ENCODE measurements at regions not wholly inside any gene's neighbourhood (a gene's known extent, or its start where the extent isn't known, plus 50 kb on each side); places are given as distances from the start of the nearest gene placed in this dataset.
"Not testable (repeated sequence)": the region's sequence is repeated elsewhere in the genome, so short reads cannot be mapped to it uniquely, and the experiment has no call there.

DNA sequence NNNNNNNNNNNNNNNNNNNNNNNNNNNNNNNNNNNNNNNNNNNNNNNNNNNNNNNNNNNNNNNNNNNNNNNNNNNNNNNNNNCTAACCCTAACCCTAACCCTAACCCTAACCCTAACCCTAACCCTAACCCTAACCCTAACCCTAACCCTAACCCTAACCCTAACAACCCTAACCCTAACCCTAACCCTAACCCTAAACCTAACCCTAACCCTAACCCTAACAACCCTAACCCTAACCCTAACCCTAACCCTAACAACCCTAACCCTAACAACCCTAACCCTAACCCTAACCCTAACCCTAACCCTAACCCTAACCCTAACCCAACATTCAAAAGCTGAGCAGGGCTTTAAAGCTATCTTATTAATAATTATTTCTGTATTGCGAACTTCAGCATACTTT lies 182.5 kb upstream of the FAM20C start:
- not testable (repeated sequence) for DNase-seq

DNA sequence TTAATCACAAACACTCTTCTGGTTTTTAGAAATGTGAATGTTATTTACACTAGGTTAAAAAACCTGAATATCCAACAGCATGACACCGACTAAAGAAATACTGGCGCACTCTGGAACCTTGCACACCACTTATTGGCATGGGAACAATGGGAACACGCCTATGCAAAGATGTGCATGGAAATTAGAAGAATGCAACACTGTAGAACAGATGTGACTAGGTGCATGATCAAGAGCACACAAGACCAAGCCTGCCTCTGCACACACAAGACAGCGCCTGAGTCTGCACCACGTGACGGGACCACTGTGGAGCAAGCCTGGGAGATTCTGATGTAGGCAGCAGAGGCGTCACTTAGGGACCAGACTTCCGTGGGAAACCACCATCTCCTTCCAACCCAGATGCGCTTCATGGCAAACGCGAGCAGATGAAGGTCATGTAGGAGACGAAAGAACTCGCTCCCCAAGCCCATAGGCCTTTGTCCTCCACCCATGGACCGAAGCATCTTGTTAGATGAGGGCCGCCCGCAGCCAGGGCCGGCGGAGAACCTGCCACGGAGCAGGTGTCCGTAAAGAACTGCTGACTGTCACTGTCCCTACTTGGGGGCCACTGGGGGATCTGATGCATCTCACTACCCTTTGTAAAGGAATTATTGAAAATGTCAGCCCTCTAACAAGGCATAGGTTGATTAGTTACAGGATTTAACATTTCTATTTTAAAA lies 159.6 kb upstream of the FAM20C start:
- not testable (repeated sequence) for DNase-seq

DNA sequence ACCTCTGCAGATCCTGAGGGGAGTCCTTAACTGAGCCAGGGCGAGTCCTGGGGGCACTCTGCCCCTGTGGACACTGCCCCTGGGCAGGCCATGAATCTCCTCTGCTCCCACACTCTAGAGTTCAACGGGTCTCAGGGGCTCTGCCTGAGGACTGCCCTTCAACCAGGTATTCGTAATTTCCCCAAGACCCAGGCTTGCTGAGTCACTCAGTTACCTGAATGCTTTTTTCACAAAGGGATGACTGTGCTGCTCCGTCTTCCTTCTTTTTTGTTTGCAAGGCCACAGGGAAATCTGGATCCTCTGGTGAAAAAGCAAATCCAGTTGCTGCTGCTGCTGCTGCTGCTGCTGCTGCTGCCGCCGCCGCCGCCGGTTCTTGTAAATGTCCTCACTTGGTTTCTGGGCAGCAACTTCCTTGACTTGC lies 157.2 kb upstream of the FAM20C start:
- DNase-seq, result not testable (repeated sequence)

DNA sequence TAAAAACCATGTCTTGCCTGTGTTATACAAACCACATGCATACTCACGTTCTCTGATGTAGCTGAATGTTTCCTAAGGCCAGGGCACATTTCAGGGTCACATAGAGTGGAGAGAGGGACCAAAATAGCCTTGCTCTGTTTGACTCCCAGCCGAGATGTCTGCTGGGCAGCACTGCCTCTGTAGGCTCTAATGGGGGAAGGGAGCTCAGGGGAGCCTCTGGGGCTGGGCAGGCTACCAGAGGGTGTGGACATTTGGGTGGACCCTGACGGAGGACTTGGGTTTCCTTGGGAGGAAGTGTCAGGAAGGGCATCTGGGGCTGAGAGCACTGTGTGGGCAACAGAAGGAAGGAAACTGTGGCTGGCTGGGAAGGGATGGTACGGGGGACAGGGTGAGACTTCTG lies 155.8 kb upstream of the FAM20C start:
- DNase-seq, result not testable (repeated sequence)

DNA sequence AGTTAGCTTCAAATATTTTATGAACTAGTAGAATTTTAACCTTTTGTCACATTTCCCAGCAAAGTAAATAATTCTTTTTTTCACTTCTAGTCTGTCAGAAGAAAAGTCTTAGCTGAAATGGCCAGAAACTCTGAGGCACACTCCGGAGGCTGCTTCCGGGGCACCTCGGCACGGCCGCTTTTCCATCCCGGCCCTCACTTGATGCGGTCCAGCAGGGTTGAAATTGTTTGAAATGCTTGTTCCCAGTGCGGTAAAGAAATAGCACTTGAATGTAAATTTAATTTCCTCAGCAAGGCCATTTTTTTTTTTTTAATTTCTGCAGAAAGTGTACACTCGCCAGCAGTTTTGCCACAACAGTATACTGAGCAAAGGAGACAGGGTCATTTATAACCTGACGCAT lies 154.7 kb upstream of the FAM20C start:
- not testable (repeated sequence) for DNase-seq

DNA sequence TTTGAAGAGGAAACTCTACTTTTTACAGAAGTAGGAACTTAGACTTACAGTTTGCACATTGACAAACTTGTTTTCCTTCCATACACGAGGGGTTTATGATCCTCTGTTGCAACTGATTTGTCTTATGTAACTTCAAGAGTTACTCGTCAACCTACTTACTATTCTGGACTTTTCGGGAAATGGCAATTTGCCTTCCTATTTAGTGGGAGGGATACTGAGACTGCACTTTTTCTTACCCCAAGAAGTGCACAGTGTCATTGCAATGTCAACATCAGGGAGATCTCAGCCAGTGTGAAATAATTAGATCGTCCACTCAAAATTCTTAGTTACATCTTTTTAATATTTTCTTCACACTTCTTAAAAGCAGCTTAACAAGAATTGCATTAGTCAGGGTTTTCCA lies 153.9 kb upstream of the FAM20C start:
- DNase-seq, result not testable (repeated sequence)

DNA sequence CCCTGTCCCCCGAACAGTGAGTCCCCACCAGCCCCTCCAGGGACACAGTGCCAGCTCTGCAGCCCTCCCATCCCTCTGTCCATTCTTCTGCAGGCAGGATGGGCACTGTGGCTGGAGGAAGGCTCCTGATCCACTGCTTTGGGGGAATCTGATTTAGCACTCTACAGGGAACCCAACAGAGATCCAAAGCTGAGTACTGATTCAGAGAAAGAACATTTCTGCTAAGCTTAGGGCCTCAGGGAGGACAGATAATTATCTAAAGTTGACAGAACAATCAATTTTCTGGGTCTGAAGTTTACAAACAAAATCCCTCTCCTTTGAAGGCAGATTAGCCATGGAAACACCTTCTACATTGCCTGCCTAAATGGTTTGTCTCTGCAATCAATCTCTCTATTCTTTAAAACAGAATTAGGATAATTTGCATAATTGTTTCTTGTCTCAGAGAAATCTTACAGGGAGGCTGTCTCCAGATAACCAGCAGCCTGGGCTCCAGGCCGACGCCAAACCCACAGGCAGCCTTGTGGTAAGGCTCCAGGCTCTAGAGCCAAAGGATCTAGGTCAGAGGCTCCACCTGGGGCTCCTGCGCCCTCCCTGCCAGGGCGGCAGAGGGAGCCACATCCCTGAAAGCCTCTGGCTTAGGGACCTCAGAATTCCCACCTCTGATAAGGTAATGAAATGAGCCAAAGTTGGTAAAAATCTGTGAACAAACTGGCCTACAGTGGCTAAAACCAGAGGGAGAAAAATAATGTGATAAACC lies 152.2 kb upstream of the FAM20C start:
- not testable (repeated sequence) for DNase-seq

DNA sequence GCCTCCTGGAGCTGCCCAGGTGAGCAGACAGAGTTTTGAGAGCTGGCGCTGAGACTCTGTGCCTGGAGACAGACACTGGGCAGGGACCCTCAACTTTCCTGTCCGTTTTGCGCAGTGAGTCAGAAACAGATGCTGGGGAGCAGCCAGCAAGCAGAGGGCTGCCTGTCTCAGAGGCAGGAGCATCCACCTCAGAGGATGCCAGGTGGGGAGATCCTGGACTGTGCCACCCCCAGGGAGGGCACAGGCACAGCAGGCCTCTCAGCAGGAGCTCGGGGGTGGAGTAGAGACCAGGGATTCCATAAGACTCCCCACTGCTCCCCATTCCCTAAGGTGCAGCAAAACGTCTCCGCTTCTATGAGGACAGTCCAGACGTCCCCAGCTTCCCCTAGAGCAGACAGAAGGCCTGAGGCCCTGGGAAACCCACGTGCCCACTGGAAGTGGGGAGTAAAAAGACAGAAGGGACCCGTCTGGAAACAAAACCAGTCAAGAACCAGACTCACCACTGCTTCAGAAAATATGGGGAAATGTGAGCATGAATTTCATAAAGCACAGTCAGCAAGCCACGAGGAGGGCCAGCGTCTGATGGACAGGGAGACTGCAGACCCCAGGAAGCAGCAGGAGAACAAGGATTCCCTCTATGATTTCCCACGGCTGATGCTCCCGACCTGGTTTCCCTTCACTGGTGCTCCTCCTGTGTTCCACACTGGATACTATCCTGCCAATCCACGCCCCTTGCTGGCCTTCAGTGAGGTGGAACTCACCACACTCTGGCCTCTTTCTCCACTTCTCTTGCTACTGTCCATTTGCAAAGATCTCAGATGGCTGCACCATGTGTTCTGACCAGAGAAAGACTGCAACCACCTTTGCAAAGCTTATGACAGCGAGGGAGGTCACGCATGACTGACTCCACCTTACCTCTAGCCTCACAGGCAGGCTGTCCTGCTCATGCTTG lies 151.3 kb upstream of the FAM20C start:
- no peak for DNase-seq

DNA sequence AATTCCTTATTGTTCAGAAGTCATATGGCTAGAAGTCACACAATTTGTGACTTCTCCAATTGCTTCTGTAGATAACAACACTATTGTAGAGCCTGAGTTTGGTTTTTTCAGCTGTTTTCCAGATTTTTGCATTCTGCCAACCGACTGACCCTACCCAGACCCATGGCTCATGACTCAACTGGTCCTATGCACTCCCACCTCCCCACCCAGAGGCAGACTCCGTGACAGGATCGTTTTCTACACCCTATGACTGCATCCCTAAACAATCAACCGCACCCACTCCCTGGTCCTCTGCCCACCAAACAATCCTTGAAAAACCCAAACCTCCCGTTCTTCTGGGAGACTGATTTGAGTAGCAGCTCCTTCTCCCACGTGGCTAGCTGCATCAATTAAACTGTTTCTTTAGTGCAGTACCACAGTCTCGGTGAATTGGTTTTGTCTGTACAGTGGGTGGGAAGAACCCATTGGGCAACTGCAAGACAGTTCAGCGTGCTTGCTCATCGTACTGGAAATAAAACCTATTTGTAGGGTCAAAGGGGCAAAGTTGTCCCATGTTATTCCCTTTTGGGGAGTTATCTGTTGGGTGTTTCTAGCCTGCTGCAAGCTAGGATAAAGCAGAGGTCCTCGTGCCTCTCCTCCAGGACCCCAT lies 150.3 kb upstream of the FAM20C start:
- DNase-seq, result no peak

DNA sequence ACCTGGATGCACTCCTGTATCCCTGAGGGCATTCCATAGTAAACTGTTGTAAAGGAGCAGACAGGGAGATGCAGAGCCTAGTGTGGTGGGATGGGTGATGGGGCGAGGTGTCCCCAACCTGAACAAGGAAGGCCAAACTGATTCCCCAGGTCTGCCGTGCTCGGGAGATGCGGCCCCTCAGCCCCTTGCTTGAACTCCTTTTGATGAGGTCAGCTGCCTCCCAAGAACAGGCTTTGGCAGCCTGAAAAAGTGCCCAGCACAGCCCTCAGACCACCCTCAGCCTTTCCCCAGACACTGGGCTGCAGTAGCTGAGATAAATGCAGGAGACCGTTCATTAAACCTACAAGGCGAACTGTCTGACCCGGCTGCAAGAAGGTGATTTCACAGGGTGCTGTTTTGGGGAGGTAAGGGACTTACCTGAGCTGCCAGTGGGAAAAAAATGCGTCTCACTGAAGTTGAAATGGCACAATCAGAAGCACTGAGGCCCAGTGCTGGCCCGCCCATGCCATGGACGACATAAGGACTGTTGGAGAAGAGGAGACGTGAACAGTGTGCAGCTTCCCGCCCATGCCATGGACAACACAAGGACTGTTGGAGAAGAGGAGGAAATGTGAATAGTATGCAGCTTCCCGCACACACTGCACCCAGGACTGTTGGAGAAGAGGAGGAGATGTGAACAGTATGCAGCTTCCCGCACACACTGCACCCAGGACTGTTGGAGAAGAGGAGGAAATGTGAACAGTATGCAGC lies 148.4 kb upstream of the FAM20C start:
- no peak for DNase-seq

DNA sequence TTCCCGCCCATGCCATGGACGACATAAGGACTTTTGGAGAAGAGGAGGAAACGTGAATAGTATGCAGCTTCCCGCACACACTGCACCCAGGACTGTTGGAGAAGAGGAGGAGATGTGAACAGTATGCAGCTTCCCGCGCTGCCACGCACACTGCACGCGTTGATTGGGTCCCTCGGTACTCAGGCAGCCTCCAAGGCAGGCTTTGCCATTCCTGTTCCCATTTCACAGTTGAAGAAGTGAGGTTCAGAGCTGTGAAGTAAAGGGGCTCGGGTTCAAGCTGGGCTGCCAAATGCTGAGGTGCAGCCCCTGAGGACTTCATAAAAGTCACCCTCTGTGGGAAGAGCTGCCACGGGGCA lies 147.9 kb upstream of the FAM20C start:
- no peak for DNase-seq

DNA sequence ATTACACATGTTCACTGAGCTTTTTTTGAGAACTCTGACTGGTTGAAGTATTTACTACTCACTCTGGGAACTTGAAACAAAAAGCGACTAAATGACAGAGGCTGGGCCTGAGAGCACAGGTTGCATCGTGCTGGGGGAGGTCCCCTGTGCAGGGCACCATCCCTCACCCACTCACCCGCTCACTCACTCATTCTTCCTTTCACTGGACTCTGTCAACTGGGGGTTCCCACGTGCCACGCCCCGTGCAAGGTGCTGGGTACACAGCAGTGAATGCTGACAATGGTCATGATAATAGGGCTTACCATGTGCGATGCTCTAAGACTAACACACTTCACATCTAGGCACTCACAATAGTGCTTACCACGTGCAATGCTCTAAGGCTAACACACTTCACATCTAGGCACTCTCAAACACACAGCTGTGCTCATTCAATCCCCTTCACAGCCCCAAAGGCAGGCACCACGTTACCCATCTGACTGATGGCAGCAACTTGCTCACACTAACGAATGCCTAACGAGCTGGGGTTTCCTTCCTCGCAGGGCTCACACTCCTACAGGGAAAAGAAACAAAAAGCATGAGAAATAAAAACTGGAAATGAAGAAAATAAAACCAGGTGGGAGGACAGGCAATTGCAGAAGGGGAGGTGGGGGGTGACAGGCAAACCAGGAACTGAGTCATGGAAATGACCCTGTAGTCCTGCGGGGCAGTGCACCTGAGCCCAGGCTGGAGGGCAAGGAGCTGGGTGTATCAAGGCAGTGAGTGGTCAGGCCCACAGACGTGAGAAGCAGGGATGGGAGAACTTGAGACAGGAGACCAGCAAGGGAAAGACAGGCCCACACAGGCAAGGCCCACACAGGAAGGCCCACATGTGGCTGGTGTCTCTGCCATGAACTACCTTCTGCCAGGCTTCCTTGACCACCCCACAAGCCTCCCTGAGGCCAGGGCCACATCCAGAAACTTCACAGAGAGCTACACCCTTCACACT lies 147.0 kb upstream of the FAM20C start:
- no peak for DNase-seq

DNA sequence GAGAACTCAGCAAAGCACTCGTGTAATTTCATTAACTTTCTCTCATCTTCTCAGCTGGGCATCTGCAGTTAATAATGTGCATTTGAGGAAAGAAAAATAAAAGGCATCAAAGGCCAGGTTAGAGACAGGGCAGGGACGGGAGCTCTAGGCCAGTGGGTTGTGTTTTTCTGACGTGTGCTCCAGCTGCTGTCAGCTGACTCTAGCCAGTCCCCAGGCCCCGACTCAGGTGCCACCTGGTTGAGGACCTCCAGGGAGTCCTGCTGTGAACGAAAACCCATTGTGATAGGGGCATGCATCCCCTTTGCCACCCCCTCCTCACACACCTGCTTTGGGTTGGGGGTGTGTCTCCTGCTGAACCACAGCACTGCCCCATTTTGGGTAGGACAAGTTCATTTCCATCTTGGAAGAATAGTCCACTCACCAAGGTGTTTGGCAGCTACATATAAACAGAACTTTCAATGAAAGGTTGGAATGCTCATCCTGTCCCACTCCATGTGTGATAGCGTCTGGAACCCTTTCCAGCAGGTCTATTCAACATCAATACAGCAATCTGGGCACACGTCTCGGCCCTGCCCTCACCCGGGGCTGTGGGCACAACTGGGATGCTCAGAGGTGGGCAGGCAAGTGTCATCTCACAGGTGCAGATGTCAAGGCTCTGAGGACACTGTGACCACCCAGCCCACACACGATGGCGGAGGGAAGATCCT lies 146.1 kb upstream of the FAM20C start:
- no peak for DNase-seq

DNA sequence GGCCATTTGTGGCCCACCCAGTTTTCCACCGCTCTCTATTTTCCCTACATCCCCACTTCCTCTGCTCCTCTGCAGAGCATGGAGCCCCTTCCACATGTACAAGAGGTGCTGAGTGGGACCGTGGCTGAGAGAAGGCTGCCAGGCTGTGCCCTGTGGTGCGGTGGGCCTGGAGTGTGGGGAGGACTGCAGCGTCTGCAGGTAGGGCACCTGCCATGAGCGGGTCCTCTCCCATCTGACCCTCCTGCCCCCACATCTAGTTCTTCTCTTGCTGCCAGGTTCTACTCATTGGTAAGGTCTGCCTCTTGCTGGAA lies 145.6 kb upstream of the FAM20C start:
- no peak for DNase-seq

DNA sequence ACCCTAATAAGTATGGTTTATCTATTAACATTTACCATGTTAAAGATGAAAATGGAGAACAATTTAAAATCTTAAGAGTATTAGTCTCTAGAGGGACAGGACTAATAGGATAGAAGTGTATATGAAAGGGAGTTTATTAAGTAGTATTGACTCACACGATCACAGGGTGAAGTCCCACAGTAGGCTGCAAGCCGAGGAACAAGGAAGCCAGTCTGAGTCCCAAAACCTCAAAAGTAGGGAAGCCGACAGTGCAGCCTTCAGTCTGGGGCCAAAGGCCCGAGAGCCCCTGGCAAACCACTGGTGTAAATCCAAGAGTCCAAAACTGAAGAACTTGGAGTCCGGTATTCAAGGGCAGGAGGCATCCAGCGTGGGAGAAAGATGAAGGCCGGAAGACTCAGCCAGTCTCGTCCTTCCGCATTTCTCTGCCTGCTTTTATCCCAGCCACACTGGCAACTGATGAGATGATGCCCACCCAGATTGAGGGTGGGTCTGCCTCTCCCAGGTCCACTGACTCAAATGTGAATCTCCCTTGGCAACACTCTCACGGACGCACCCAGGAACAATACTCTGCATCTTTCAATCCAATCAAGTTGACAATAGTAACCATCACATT lies 140.8 kb upstream of the FAM20C start:
- DNase-seq, result no peak

DNA sequence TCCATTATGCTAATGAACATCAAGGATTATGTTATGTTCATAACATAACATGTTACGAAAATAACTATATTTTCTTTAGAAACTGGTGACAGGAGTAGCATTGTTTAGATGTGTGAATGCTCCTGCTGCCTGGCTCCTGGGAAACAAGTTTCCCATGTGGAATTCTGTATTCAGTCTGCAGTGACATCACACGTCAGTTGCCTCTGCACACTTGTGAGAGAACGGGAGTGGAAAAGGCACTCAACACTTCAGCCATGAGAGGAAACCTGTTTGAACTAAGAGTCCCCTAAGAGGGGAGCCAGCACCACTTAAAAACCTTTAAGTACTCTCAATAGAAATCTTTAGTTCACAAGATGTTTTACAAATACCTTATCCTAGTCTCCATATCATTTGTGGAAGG lies 140.3 kb upstream of the FAM20C start:
- no peak for DNase-seq

DNA sequence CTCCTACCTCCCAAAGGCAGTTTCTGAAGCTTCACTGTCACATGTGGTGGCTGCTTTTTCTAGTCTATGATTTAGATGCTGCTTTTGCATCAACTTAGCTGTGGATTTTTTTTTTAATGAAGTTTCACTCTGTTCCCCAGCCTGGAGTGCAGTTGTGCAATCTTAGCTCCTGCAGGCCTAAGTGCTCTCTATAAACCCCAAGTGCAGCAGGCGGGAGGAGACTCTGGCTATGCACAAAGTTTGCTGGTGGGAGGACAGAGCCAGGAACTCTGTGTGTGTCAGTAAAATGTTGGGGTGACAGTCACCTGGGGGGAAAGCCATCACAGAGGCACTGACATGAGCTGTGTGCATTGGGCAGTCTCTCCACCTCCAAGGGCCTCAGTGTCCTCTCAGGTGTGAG lies 138.8 kb upstream of the FAM20C start:
- DNase-seq, result no peak

DNA sequence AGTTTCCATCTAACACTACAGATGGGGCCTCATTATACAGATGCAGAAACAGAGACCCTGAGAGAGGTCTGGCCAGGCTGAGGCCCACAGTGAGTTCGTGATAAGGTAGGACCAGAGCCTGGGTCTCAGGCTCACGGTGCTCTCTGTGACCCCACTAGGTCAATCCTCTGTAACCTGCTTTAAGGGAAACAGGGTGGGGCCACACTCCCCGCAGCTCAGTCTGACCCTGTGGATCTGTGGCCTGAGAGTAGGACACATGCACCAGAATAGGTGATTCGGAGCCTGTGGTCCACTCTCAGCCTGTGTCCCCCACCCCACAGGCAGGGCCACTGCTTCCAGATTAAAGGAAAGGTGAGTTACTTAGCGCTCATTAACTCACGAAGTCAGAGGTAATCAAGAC lies 137.8 kb upstream of the FAM20C start:
- no peak for DNase-seq

DNA sequence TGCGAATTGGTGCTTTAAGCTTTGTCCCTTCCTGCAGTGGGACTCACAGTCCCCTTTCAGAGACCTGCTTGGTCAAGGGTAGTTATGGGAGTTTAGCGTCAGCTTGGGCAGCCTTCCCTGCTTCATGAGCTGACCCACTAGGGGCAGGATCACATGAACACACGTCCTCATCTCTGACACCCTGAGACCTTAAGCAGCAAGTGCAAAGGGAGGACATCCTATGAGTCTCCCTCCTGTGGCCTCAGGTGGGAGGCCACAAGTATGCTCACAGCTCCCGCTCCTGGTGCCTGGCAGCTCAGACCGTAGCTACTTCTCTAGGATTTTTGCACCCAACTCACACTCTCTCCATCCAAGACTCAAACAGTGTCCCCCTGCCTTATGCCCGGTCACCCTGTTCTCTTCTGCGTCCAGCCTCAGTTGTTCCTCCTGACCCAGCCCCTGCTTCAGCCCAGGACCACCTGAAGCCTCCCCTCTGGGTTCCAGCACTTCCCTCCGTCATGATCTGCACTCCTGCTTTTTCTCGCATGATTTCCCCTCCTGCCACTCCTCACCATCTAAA lies 136.6 kb upstream of the FAM20C start:
- DNase-seq, result no peak
